Tibial nerve (tissue), 4 donors: ENCODE measurements at regions not wholly inside any gene's neighbourhood (a gene's known extent, or its start where the extent isn't known, plus 50 kb on each side); places are given as distances from the start of the nearest gene placed in this dataset.
"Not testable (repeated sequence)": the region's sequence is repeated elsewhere in the genome, so short reads cannot be mapped to it uniquely, and the experiment has no call there.

Experiments used
- CTCF ChIP-seq, 5 experiments: fragments of 200-600 bp in 3 of 5; fragments of 450-650 bp in 2 of 5; sonication (generic) in 3 of 5; IDR thresholded peaks; one replicate each; pipeline ENCODE4 v1.5.1; 2016 to 2019; ENCODE audit warnings: antibody characterized with exemption in 5 of 5, mild to moderate bottlenecking in 3 of 5, moderate library complexity in 2 of 5
- EP300 ChIP-seq, 2 donors: sonication (generic); formaldehyde crosslinking; IDR thresholded peaks; one replicate each; pipeline ENCODE4 v1.6.1; 2017; ENCODE audit warnings: antibody characterized with exemption in 2 of 2, mild to moderate bottlenecking in 1 of 2
- POLR2A ChIP-seq, 2 donors: fragments of 450-650 bp; IDR thresholded peaks; one replicate each; pipeline ENCODE4 v1.6.1; 2017; ENCODE audit warnings: antibody characterized with exemption in 2 of 2, mild to moderate bottlenecking in 2 of 2, moderate library complexity in 2 of 2

DNA sequence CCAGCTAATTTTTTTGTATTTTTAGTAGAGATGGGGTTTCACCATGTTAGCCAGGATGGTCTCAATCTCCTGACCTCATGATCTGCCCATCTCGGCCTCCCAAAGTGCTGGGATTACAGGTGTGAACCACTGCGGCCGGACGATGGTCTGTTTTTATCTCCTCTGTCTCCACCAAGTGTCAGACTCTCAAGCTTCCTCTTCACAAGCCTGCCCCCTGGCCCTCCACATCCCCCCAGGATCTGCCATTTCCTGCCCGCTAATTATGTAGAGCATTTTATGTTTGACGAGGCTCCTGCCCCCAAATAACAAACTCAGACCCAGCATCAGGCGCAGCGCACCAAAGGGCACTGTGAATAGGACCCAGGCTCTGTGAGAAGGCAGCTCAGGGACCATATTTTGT is 101.8 kb upstream of the PCBD1 start:
- TF ChIP-seq CTCF, POLR2A, EP300 (IDR thresholded peaks at IDR 0.05): not testable (repeated sequence)
